Hepatocyte (in vitro differentiated cells): ENCODE measurements at regions not wholly inside any gene's neighbourhood (a gene's known extent, or its start where the extent isn't known, plus 50 kb on each side); places are given as distances from the start of the nearest gene placed in this dataset.

Experiments
- DNase-seq: peaks from one replicate; pipeline ENCODE4 v3.0.0-alpha.2; 2016; ENCODE audit warnings: low spot score
- H2AFZ ChIP-seq: fragments of 200-600 bp; sonication (generic); 2 replicates; pipeline ENCODE4 v1.6.0; 2016; ENCODE audit warnings: antibody characterized with exemption, mild to moderate bottlenecking
- H3K27ac ChIP-seq: fragments of 200-600 bp; sonication (generic); 2 replicates; pipeline ENCODE4 v1.5.1; 2016; ENCODE audit warnings: mild to moderate bottlenecking
- H3K27me3 ChIP-seq: fragments of 200-600 bp; sonication (generic); 2 replicates; pipeline ENCODE4 v1.6.1; 2016
- H3K36me3 ChIP-seq: fragments of 200-600 bp; sonication (generic); replicated peaks from 2 replicates; pipeline ENCODE4 v1.5.1; 2016; ENCODE audit warnings: low read depth; ENCODE audit not compliant: insufficient read depth
- H3K4me1 ChIP-seq: fragments of 200-600 bp; sonication (generic); 2 replicates; pipeline ENCODE4 v1.5.1; 2016; ENCODE audit warnings: mild to moderate bottlenecking, moderate library complexity; ENCODE audit not compliant: insufficient read depth
- H3K4me2 ChIP-seq: fragments of 200-600 bp; sonication (generic); 2 replicates; pipeline ENCODE4 v1.6.0; 2016
- H3K4me3 ChIP-seq: fragments of 200-600 bp; sonication (generic); 2 replicates; pipeline ENCODE4 v1.5.1; 2016; ENCODE audit warnings: mild to moderate bottlenecking
- H3K79me2 ChIP-seq: fragments of 200-600 bp; sonication (generic); 2 replicates; pipeline ENCODE4 v1.6.0; 2017; ENCODE audit warnings: mild to moderate bottlenecking
- H3K9me2 ChIP-seq: fragments of 200-600 bp; sonication (generic); replicated peaks from 2 replicates; pipeline ENCODE4 v1.6.0; 2017; ENCODE audit warnings: mild to moderate bottlenecking; ENCODE audit not compliant: insufficient read depth
- H3K9me3 ChIP-seq: fragments of 200-600 bp; sonication (generic); 2 replicates; pipeline ENCODE4 v1.5.1; 2016; ENCODE audit warnings: low read depth, mild to moderate bottlenecking
- H4K20me1 ChIP-seq: fragments of 200-600 bp; sonication (generic); 2 replicates; pipeline ENCODE4 v1.6.0; 2016; ENCODE audit warnings: mild to moderate bottlenecking; ENCODE audit not compliant: insufficient read depth, poor library complexity, severe bottlenecking
- CTCF ChIP-seq: fragments of 200-600 bp; sonication (generic); IDR thresholded peaks from 2 replicates; pipeline ENCODE4 v1.5.1; 2016; ENCODE audit warnings: antibody characterized with exemption, mild to moderate bottlenecking; ENCODE audit not compliant: poor library complexity
- EZH2 ChIP-seq: fragments of 200-600 bp; sonication (generic); IDR thresholded peaks from 2 replicates; pipeline ENCODE4 v1.6.1; 2016; ENCODE audit warnings: antibody characterized with exemption, mild to moderate bottlenecking, borderline replicate concordance
- EZH2phosphoT487 ChIP-seq: fragments of 200-600 bp; sonication (generic); IDR thresholded peaks from one replicate; pipeline ENCODE4 v1.6.1; 2018; ENCODE audit warnings: antibody characterized with exemption, mild to moderate bottlenecking, low read depth, moderate library complexity; ENCODE audit not compliant: unreplicated experiment, severe bottlenecking
- WGBS: methylation state at CpG from one replicate; pipeline ENCODE4 v1.1.6; 2016; ENCODE audit warnings: low lambda C conversion rate; ENCODE audit errors: missing lambda C conversion rate; 5-methylcytosine and 5-hydroxymethylcytosine counted together

DNA sequence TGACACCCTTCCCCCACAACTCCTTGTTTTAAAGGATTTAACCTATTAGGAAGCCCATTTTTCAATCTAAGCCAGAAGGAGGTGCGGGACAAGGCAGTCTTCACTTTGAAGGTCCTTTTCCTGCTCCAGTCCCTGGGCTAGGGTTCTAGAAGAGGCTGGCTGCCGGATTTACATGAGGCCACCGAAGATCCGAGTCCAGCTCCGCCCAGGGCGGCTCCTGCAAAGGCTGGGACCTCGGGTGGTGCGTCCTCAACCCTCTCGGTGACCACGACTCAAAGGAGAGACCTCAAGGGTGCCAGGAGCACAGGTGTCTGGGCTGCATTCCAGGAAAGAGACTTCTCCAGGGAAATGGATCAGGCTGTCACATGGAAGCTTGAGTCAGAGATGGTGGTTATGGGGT lies 471.6 kb downstream of the PCDH19 start:
- no peak overlapping the region for H3K27ac ChIP-seq
- no peaks in the 10 kb centered on the region for H3K36me3 ChIP-seq
- no peak overlapping the region for H3K4me3 ChIP-seq
- H3K9me3 ChIP-seq: no peaks in the 10 kb centered on the region
- H3K4me2 ChIP-seq: no peak overlapping the region
- DNase-seq: no peak
- no peaks in the 10 kb centered on the region for H3K4me1 ChIP-seq
- TF ChIP-seq EZH2 (no peak), EZH2phosphoT487 (no peak), CTCF (no peak)
- no peaks in the 10 kb centered on the region for H4K20me1 ChIP-seq
- no peak overlapping the region for H2AFZ ChIP-seq
- 72% methylated on average over 10 of the region's 10 CpGs for WGBS
- H3K27me3 ChIP-seq: no peaks in the 10 kb centered on the region
- no peaks in the 10 kb centered on the region for H3K79me2 ChIP-seq
- no peaks in the 10 kb centered on the region for H3K9me2 ChIP-seq

- Histone ChIP-seq H3K4me2 (no peak overlapping the region), H3K4me3 (no peak overlapping the region), H3K36me3 (no peaks in the 10 kb centered on the region), H2AFZ (no peak overlapping the region), H3K4me1 (no peaks in the 10 kb centered on the region), H3K79me2 (no peaks in the 10 kb centered on the region), H3K27me3 (no peaks in the 10 kb centered on the region), H3K27ac (no peak overlapping the region), H3K9me3 (no peaks in the 10 kb centered on the region), H3K9me2 (no peaks in the 10 kb centered on the region), H4K20me1 (no peaks in the 10 kb centered on the region)
- 50% methylated on average over 1 of the region's 1 CpG for WGBS
- no peak for DNase-seq
- no peak for TF ChIP-seq CTCF
- no peak for TF ChIP-seq EZH2
- no peak for TF ChIP-seq EZH2phosphoT487
These were observed 476.2 kb downstream of the PCDH19 start for GRCh38 chrX:99933865-99934264.

DNA sequence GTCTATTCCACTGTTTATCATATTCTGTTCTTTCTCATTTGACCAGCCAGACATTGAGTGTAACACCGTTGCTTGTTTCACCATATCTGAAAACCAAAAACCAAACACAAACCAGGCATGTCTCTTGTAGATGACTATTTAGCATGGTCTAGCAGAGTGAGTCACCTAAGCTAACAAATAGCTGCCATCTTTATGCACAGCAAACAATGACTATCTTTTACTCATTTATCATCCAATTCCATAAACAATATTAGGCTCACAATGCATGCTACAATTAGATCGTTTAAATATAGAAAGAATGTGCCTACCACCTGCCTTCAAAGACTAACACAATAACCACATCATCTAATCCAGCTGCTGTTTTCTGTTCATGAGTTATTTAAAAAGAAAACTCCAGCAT lies 495.4 kb downstream of the PCDH19 start:
- H3K27me3 ChIP-seq: no peaks in the 10 kb centered on the region
- no peak overlapping the region for H3K4me3 ChIP-seq
- no peak overlapping the region for H2AFZ ChIP-seq
- TF ChIP-seq CTCF: no peak
- no peak for TF ChIP-seq EZH2phosphoT487
- no peak for TF ChIP-seq EZH2
- H4K20me1 ChIP-seq: no peaks in the 10 kb centered on the region
- no peaks in the 10 kb centered on the region for H3K36me3 ChIP-seq
- H3K4me2 ChIP-seq: no peak overlapping the region
- H3K4me1 ChIP-seq: no peaks in the 10 kb centered on the region
- no peaks in the 10 kb centered on the region for H3K9me3 ChIP-seq
- H3K9me2 ChIP-seq: no peaks in the 10 kb centered on the region
- DNase-seq: no peak
- H3K79me2 ChIP-seq: no peaks in the 10 kb centered on the region
- 35% methylated on average over 2 of the region's 2 CpGs for WGBS
- H3K27ac ChIP-seq: no peak overlapping the region

GRCh38 chrX:99913611-99914010 lies 496.5 kb downstream of the PCDH19 start:
- H4K20me1 ChIP-seq: no peaks in the 10 kb centered on the region
- DNase-seq: no peak
- no peaks in the 10 kb centered on the region for H3K9me2 ChIP-seq
- no peaks in the 10 kb centered on the region for H3K36me3 ChIP-seq
- H3K4me2 ChIP-seq: no peak overlapping the region
- WGBS: 63% methylated on average over 5 of the region's 5 CpGs
- no peak overlapping the region for H3K27ac ChIP-seq
- no peaks in the 10 kb centered on the region for H3K79me2 ChIP-seq
- H2AFZ ChIP-seq: no peak overlapping the region
- no peaks in the 10 kb centered on the region for H3K27me3 ChIP-seq
- TF ChIP-seq EZH2 (no peak), CTCF (no peak), EZH2phosphoT487 (no peak)
- H3K4me3 ChIP-seq: no peak overlapping the region
- no peaks in the 10 kb centered on the region for H3K4me1 ChIP-seq
- no peaks in the 10 kb centered on the region for H3K9me3 ChIP-seq
